Astrocyte (in vitro differentiated cells and primary cell): ENCODE measurements at regions not wholly inside any gene's neighbourhood (a gene's known extent, or its start where the extent isn't known, plus 50 kb on each side); places are given as distances from the start of the nearest gene placed in this dataset.

Experiments
- DNase-seq: peaks from one replicate; pipeline ENCODE4 v3.0.0-alpha.2; 2010; ENCODE audit warnings: low read depth
- FAIRE-seq: peaks from 2 replicates; lab custom pipeline; 2011; peaks lifted over from hg19 to GRCh38; lab: Jason Lieb, UNC
- H2AFZ ChIP-seq: 2 replicates; pipeline ENCODE4 v1.6.0; 2012; ENCODE audit warnings: low read depth, low read length, inconsistent platforms
- H3K27ac ChIP-seq: 2 replicates; pipeline ENCODE4 v1.5.1; 2011; ENCODE audit warnings: low read depth, low read length, inconsistent platforms
- H3K27me3 ChIP-seq: 2 replicates; pipeline ENCODE4 v1.6.0; 2011; ENCODE audit warnings: low read length, inconsistent platforms; ENCODE audit not compliant: insufficient read depth
- H3K36me3 ChIP-seq: 2 replicates; pipeline ENCODE4 v1.5.1; 2011; ENCODE audit warnings: low read length, inconsistent platforms; ENCODE audit not compliant: insufficient read depth
- H3K4me1 ChIP-seq: 2 replicates; pipeline ENCODE4 v1.5.1; 2011; ENCODE audit warnings: low read length, inconsistent platforms; ENCODE audit not compliant: insufficient read depth
- H3K4me2 ChIP-seq: 2 replicates; pipeline ENCODE4 v1.6.0; 2012; ENCODE audit warnings: low read length, inconsistent platforms
- H3K4me3 ChIP-seq: 2 replicates; pipeline ENCODE4 v1.5.1; 2011; ENCODE audit warnings: low read depth, mild to moderate bottlenecking, low read length, inconsistent platforms; ENCODE audit not compliant: insufficient read depth
- H3K79me2 ChIP-seq: 2 replicates; pipeline ENCODE4 v1.6.0; 2012; ENCODE audit warnings: mild to moderate bottlenecking, low read length, inconsistent platforms; ENCODE audit not compliant: insufficient read depth
- H3K9ac ChIP-seq: 2 replicates; pipeline ENCODE4 v1.6.0; 2012; ENCODE audit warnings: mild to moderate bottlenecking, low read length, inconsistent platforms
- H3K9me3 ChIP-seq: 2 replicates; pipeline ENCODE4 v1.5.1; 2012; ENCODE audit warnings: low read depth, mild to moderate bottlenecking, low read length, inconsistent platforms; ENCODE audit not compliant: insufficient read depth
- H4K20me1 ChIP-seq: 2 replicates; pipeline ENCODE4 v1.6.0; 2012; ENCODE audit warnings: low read length, inconsistent platforms; ENCODE audit not compliant: insufficient read depth
- H3K27ac Mint-ChIP-seq: one replicate; pipeline ENCODE4 v1.8.0; 2021; ENCODE audit warnings: mild to moderate bottlenecking, mixed read lengths; ENCODE audit not compliant: unreplicated experiment
- H3K27me3 Mint-ChIP-seq: one replicate; pipeline ENCODE4 v1.8.0; 2021; ENCODE audit warnings: low read depth, mixed read lengths; ENCODE audit not compliant: unreplicated experiment
- H3K36me3 Mint-ChIP-seq: one replicate; pipeline ENCODE4 v1.8.0; 2021; ENCODE audit warnings: low read depth, mixed read lengths; ENCODE audit not compliant: unreplicated experiment
- H3K4me1 Mint-ChIP-seq: one replicate; pipeline ENCODE4 v1.8.0; 2021; ENCODE audit warnings: low read depth, mixed read lengths; ENCODE audit not compliant: unreplicated experiment
- H3K4me3 Mint-ChIP-seq: one replicate; pipeline ENCODE4 v1.8.0; 2021; ENCODE audit warnings: mild to moderate bottlenecking, moderate library complexity, mixed read lengths; ENCODE audit not compliant: unreplicated experiment
- H3K9me3 Mint-ChIP-seq: one replicate; pipeline ENCODE4 v1.8.0; 2021; ENCODE audit warnings: mild to moderate bottlenecking, mixed read lengths; ENCODE audit not compliant: unreplicated experiment
- EZH2 ChIP-seq: IDR thresholded peaks from 2 replicates; pipeline ENCODE4 v1.6.1; 2012; ENCODE audit warnings: mild to moderate bottlenecking, low read length, inconsistent platforms; ENCODE audit not compliant: insufficient read depth
- TF ChIP-seq, protein P1 (sequence below): IDR thresholded peaks from 2 replicates; pipeline ENCODE4 v1.5.1; 2011; ENCODE audit warnings: low read depth, mild to moderate bottlenecking, inconsistent platforms, low read length, moderate library complexity; ENCODE audit not compliant: insufficient read depth

DNA sequence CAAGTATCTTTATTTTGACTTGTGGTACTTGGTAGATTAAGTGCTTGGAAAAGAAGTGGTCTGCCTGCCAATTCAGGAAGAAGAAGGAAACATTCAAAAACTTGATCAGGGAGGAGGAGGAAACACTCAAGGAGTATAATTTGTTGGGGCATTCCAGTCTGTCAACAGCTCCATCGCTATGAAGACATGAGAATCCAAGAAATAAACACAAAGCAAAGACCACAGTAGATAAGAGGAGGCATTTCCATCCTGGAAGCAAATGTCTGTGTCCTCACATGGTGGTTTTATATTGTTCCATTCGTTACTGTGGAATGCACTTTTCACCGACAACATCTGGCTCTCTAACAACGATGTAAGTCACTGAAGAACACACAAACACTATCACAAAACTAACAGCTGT is 176.1 kb upstream of the FRMD4B start:
- no peak for DNase-seq
- Histone ChIP-seq H3K9ac (no peak overlapping the region), H3K27ac (no peak overlapping the region), H2AFZ (no peak overlapping the region), H3K4me3 (no peak overlapping the region), H4K20me1 (no peaks in the 10 kb centered on the region), H3K9me3 (no peaks in the 10 kb centered on the region), H3K4me1 (no peaks in the 10 kb centered on the region), H3K4me2 (no peak overlapping the region), H3K36me3 (no peaks in the 10 kb centered on the region), H3K79me2 (no peaks in the 10 kb centered on the region), H3K27me3 (no peaks in the 10 kb centered on the region)
- H3K4me1 Mint-ChIP-seq: no peaks in the 10 kb centered on the region
- FAIRE-seq: no peak
- H3K27ac Mint-ChIP-seq: no peak overlapping the region
- TF ChIP-seq, protein P1, sequence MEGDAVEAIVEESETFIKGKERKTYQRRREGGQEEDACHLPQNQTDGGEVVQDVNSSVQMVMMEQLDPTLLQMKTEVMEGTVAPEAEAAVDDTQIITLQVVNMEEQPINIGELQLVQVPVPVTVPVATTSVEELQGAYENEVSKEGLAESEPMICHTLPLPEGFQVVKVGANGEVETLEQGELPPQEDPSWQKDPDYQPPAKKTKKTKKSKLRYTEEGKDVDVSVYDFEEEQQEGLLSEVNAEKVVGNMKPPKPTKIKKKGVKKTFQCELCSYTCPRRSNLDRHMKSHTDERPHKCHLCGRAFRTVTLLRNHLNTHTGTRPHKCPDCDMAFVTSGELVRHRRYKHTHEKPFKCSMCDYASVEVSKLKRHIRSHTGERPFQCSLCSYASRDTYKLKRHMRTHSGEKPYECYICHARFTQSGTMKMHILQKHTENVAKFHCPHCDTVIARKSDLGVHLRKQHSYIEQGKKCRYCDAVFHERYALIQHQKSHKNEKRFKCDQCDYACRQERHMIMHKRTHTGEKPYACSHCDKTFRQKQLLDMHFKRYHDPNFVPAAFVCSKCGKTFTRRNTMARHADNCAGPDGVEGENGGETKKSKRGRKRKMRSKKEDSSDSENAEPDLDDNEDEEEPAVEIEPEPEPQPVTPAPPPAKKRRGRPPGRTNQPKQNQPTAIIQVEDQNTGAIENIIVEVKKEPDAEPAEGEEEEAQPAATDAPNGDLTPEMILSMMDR: no peak
- TF ChIP-seq EZH2: no peak
- no peaks in the 10 kb centered on the region for H3K27me3 Mint-ChIP-seq
- no peak overlapping the region for H3K4me3 Mint-ChIP-seq
- H3K9me3 Mint-ChIP-seq: peaks cover 3% of the 10 kb centered on the region
- no peaks in the 10 kb centered on the region for H3K36me3 Mint-ChIP-seq

DNA sequence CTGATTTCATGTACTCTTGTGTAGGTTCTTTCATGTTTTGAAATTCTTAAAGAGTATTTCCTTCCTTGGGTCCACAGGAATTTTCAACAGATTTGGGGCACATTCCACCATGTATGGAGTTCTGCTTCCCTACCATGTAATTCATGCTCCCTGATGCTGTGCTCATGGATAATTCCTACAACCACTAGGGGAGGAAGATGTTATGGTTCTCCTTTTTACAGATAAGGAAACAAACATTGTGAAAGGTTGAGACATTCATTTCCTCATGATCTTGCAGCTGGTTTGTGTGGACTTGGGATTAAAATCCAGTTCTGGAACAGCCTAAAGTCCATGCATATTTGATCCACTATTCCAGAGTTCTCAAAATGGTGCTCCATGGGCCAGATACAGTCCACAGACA is 174.9 kb upstream of the FRMD4B start:
- FAIRE-seq (no peak), DNase-seq (no peak)
- no peaks in the 10 kb centered on the region for H3K79me2 ChIP-seq
- Mint-ChIP-seq H3K4me3 (no peak overlapping the region), H3K36me3 (no peaks in the 10 kb centered on the region), H3K27ac (no peak overlapping the region), H3K9me3 (peaks cover 2% of the 10 kb centered on the region), H3K27me3 (no peaks in the 10 kb centered on the region), H3K4me1 (no peaks in the 10 kb centered on the region)
- no peaks in the 10 kb centered on the region for H3K36me3 ChIP-seq
- H3K27me3 ChIP-seq: no peaks in the 10 kb centered on the region
- no peaks in the 10 kb centered on the region for H3K4me1 ChIP-seq
- H2AFZ ChIP-seq: no peak overlapping the region
- no peaks in the 10 kb centered on the region for H3K9me3 ChIP-seq
- no peak overlapping the region for H3K4me2 ChIP-seq
- TF ChIP-seq EZH2: no peak
- TF ChIP-seq, protein P1: no peak
- no peaks in the 10 kb centered on the region for H4K20me1 ChIP-seq
- H3K9ac ChIP-seq: no peak overlapping the region
- H3K4me3 ChIP-seq: no peak overlapping the region
- no peak overlapping the region for H3K27ac ChIP-seq

DNA sequence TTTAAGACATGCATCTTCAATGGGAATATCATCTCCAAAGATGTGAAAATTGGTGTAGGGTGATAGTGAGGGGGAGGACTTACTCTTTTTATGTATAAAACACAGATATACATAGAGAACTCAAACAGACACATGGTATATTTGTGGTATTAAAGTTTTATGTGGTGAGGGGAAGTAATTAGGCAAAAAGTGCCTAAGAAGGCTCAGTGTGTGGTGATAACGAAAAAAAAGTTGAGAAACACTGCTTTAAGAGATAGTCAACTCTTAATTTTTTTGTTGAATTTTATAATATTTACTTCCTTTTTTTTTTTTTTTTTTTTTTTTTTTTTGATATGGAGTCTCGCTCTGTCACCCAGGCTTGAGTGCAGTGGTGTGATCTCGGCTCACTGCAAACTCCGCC is 174.2 kb upstream of the FRMD4B start:
- peaks cover 3% of the 10 kb centered on the region for H3K27me3 Mint-ChIP-seq
- peaks cover 2% of the 10 kb centered on the region for H3K9me3 Mint-ChIP-seq
- H3K9me3 ChIP-seq: no peaks in the 10 kb centered on the region
- no peaks in the 10 kb centered on the region for H3K79me2 ChIP-seq
- H2AFZ ChIP-seq: no peak overlapping the region
- H3K27me3 ChIP-seq: no peaks in the 10 kb centered on the region
- no peak for DNase-seq
- H3K4me1 Mint-ChIP-seq: no peaks in the 10 kb centered on the region
- no peak overlapping the region for H3K4me3 Mint-ChIP-seq
- FAIRE-seq: no peak
- H3K4me3 ChIP-seq: no peak overlapping the region
- H3K27ac Mint-ChIP-seq: no peak overlapping the region
- H3K36me3 Mint-ChIP-seq: no peaks in the 10 kb centered on the region
- no peak overlapping the region for H3K4me2 ChIP-seq
- H3K9ac ChIP-seq: no peak overlapping the region
- TF ChIP-seq EZH2: no peak
- TF ChIP-seq, protein P1: no peak
- H3K27ac ChIP-seq: no peak overlapping the region
- no peaks in the 10 kb centered on the region for H3K4me1 ChIP-seq
- H3K36me3 ChIP-seq: no peaks in the 10 kb centered on the region
- H4K20me1 ChIP-seq: no peaks in the 10 kb centered on the region
